ENCODE measurements at regions not wholly inside any gene's neighbourhood (a gene's known extent, or its start where the extent isn't known, plus 50 kb on each side); places are given as distances from the start of the nearest gene placed in this dataset.
"Not testable (repeated sequence)": the region's sequence is repeated elsewhere in the genome, so short reads cannot be mapped to it uniquely, and the experiment has no call there.

- no peak for DNase-seq
These were observed 109.1 kb upstream of the PEG3 start for GRCh38 chr19:56949626-56950025.

- DNase-seq = no peak
These were observed 111.1 kb upstream of the PEG3 start for GRCh38 chr19:56951672-56952071.

DNA sequence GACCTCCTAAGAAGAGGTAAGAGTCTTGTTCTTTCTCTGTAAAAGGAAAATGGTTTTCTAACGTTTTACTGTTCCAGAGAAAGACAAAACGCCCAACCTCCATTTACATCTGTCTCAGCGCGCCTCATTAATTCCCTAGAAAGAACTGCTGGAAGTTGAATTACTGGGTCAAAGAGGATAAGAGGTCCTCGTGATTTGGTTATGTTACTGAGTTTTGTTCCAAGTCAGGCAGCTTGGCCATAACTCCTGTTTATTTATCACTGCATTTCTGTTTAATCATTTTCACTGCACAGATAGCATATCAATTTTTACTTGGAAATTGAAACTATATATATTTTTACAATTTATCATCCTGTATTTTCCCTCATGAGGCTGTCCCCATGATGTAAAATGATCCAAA, 112.9 kb upstream of the PEG3 start:
- no peak for DNase-seq

- DNase-seq = no peak
These were observed 115.2 kb upstream of the PEG3 start for GRCh38 chr19:56955637-56956216.

DNA sequence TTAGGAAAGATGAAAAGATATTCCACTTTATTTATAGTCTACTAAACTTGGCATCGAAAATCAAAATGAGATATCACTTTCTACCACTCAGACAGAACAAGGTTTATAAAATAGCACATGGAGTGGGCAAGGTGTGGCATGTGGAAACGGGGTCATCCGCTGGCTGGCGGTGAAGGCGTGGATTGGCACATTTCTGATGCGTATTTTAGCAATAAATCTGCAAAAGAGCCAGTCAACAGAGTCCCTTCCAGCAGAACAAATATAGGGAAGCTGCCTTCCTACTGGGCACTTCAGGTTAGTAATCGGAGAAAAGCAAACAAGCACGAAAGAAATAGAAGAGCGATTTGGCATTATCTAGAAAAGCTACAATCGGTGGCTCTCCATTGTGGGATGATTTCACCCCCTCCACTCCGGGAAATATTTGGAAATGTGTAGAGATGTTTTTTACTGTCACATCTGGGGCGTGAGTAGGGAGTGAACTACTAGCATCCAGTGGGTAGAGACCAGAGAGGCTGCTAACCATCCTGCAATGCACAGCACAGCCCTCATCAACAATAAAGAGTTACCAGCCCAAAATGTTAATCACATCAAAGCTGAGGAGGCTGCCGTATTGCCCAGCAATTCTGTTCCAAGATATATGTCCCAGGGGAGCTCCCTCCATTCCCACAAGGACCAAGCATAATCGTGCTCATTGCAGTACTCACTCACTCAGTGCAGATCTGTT, 116.1 kb upstream of the PEG3 start:
- no peak for DNase-seq

GRCh38 chr19:56959205-56959604, 118.7 kb upstream of the PEG3 start:
- no peak for DNase-seq

DNA sequence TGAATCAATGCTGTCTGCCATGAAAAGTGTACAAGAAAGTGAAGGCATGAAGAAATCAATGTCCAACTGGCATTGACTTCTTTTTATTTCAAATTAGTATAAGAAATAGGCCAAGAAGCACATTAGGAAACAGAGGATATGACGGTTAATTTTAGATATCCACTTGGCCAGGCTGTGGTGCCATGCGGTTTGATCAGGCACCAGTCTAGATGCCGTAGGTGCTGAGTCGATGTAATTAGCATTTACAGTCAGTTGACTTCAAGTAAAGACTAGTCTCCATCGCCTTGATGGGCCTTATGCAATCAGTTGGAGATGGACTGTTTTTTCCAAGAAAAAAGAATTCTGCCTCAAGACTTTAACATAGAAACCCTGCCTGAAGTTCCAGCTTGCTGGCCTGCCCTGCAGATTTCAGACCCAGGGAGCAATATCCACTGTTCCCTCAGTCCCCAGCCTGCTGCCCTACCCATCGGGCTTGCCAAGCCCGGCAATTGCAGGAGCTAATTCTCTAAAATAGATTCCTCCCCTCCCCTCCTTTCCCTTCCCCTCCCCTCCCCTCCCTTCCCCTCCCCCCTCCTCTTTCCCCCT, 120.5 kb upstream of the PEG3 start:
- no peak for DNase-seq

DNA sequence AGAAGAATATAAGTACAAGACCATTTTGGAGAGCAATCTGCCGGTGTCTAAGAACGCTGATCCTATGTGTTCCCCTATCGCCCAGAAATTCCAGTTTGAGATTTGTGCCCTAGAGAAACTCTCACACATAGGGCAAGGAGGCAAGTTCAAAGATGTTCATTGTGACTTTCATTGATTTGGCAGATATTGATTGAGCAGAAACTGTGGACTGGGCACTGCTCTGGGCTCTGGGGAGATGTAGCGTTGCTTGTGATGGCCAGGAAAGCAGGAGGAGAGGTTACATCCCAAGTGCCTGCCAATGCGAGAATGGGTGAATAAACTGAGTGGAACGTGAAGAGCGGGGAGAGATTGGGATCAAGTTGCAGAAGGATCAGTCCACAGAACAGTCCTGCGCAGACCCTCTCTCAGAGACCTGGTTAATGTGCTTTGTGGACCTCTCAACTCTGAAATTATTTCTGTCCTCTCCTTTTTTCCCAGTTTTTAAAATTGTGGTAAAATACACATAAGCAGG, 123.9 kb upstream of the PEG3 start:
- DNase-seq = no peak

GRCh38 chr19:56966225-56966696, 125.7 kb upstream of the PEG3 start:
- no peak for DNase-seq

DNA sequence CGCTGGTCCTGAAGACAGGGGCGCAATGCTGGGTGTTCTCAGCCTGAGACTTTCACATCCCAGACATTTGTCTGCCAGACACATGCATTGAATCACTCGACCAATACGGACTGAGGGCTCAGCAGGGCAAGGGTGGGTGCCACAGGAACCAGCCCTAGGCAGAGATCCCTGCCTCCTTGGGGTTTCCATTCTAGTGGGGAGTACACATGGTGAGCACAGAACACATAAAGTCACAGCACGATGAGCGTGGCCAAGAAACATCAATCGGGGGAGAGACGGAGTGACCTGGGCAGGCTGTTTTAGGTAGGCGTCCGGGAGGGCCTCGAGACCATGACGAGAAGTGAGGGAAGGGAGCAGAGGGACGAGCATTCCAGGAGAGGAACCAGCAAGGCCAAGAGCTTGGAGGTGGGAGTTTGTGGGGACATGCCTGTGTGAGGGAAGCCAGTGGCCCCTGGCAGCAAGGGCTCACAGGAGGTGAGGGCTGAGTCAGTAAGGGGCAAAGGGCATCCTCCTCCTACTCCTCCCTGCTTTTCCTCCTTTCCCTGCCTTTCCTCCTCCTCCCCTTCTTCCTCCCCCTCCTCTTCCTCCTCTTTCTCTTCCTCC, 126.3 kb upstream of the PEG3 start:
- DNase-seq = no peak

GRCh38 chr19:56969156-56969555, 128.6 kb upstream of the PEG3 start:
- DNase-seq = no peak

- no peak for DNase-seq
These were observed 129.2 kb upstream of the PEG3 start for GRCh38 chr19:56969759-56970178.

DNA sequence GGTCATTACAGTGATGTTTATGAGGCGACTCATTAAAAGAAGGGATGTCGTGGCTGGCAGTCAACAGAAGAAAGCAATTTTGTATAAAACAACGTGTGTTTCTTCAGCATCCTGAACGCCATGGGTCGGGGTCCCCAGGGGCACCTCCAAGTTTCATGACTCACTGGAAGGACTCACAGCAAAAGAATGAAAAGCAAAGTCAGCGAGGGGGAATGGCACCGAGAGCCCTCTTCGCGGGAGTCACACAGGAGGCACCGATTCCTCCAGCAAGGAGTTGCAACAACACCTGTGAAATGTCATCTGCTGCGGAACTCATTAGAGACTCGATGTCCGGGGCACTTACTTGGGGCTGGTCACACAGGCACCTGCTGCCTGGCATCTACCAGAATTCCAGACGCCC, 130.7 kb upstream of the PEG3 start:
- no peak for DNase-seq

- no peak for DNase-seq
These were observed 131.8 kb upstream of the PEG3 start for GRCh38 chr19:56972291-56972841.

DNA sequence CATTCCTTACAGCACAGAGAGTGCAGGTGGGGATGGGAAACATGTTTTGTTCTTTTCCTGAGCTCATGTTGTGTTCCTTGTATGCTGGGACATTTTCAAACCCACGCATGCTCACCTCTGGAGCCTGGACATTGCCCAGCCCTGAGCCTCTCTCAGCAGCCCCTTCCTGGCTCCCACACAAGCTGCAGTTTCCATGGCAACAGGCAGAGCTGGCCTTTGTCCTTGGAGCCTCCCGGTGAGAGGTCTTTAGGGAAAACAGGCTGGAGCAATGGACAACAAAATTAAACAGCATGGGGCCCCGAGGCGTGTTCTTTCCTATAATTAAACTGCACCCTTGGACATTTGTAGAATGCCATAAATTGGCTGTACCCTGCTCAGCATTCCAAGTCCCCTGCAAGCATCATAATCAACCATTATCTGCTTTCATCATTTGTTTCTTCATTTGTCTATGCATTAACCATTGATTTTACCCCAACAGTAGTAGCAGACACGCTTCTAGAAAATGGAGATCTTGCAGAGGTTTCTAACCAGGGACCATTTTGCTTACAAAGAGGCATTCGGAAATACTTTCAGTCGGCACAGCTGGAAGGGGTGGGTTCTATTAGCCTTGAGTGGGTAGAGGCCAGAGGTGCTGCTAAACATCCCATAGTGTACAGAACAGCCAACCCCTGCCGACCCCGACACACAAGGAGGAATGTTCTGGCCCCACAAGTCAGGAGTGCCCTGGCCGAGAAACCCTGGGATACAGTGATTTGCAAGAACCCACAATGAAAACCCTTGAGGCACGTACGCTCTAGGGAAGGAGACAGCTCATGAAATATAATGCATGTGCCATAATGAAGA, 133.4 kb upstream of the PEG3 start:
- DNase-seq = no peak

DNA sequence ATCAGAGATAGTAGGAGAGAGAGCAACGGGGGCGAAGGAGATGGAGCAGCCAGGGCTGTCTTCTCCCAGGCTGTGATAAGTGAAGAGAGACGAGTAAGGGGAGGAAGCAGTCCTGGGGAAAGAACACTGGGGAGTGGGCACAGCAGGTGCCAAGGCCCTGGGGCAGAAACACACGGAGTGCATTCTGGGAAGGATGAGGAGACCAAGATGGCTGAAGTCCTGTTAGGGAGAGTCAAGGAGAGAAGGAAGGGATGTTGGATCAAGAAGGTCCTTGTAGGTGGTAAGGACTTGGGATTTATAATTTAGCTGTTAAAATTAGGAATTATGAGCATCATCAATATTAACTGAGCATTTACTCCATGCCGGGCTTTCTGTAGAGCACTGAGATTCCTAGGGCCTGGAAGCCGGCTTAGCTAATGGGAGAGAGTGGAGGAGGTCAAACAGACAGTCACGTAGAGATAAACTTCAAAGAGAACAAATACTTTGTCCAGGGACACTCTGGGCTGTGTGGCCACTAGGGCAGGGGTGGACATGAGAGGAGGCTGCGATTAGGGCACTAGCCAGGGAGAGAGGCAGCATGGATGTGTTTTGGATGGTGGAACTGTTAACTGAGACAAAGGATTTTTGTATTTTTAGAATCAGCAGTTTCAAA, 134.2 kb upstream of the PEG3 start:
- DNase-seq = no peak

DNA sequence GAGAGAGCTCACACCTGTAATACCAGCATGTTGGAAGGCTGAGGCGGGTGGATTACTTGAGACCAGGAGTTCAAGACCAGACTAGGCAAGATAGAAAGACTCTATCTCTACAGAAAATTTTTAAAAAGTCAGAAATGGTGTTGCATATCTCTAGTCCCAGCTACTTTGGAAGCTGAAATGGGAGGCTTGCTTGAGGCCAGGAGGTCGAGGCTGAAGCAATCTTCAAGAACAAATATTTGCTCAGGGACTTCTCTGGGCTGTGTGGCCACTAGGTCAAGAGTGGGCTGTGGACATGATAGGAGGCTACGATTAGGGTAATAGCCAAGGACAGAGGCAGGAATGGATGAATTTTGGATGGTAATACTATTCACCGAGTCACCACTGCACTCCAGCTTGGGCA, 135.8 kb upstream of the PEG3 start:
- DNase-seq = no peak

GRCh38 chr19:56976995-56977906, 136.7 kb upstream of the PEG3 start:
- no peak for DNase-seq

GRCh38 chr19:56978023-56978565, 137.6 kb upstream of the PEG3 start:
- no peak for DNase-seq

DNA sequence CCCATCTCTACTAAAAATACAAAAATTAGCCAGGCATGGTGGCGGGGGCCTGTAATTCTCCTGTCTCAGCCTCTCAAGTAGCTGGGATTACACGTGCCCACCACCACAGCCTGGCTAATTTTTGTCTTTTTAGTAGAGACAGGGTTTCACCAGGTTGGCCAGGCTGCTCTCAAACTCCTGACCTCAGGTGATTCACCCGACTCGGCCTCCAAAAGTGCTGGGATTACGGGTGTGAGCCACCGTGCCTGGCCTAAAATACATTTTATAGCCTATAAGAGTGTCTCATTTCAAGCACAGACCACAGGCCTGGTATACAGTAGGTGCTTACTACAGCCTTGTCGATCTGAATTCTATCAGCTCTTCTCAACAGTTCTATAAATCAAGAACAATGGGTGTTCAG, 139.5 kb upstream of the USP29 start:
- not testable (repeated sequence) for DNase-seq

DNA sequence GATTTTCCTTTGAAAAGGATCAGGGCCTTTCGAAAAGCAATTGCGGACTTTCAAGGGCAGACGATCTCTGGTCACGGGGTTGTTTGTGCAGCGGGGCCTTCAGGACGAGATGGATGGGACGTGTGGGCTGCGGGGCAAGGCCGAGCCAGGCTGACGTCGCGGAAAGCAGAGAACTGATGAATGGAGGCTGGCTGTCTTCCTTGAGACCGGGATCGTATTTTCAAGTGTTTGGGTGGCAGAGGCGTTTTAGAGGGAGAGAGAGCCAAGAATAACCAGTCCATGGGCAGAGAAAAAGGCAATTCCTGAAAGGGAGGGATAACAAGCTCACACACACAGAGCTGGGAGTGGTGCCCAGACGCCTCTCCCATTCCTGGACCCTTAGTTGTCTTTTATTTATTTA, 138.9 kb upstream of the USP29 start:
- no peak for DNase-seq
